NCI-H2196 (cell line): ENCODE measurements at regions not wholly inside any gene's neighbourhood (a gene's known extent, or its start where the extent isn't known, plus 50 kb on each side); places are given as distances from the start of the nearest gene placed in this dataset.

Experiments
- DNase-seq: peaks from one replicate; lab custom pipeline; 2025; ENCODE audit not compliant: unreplicated experiment; lab: John Stamatoyannopoulos, UW

GRCh38 chr22:49626361-49627216, 201.1 kb downstream of the BRD1 start:
- DNase-seq: no peak

- DNase-seq: no peak
Measured at GRCh38 chr22:49624421-49625177, 203.1 kb downstream of the BRD1 start.

GRCh38 chr22:49623715-49624114, 204.0 kb downstream of the BRD1 start:
- DNase-seq: no peak

- no peak for DNase-seq
Measured at GRCh38 chr22:49623176-49623575, 204.5 kb downstream of the BRD1 start.

GRCh38 chr22:49622241-49623105, 205.2 kb downstream of the BRD1 start:
- DNase-seq: no peak

GRCh38 chr22:49621601-49622210, 206.0 kb downstream of the BRD1 start:
- no peak for DNase-seq

- DNase-seq: no peak
Measured at GRCh38 chr22:49620666-49621065, 207.0 kb downstream of the BRD1 start.

- DNase-seq: no peak
Measured at GRCh38 chr22:49620003-49620556, 207.6 kb downstream of the BRD1 start.

GRCh38 chr22:49619301-49619700, 208.4 kb downstream of the BRD1 start:
- DNase-seq: no peak

- no peak for DNase-seq
Measured at GRCh38 chr22:49618677-49618953, 209.1 kb downstream of the BRD1 start.

- no peak for DNase-seq
Measured at GRCh38 chr22:49617866-49618676, 209.6 kb downstream of the BRD1 start.

GRCh38 chr22:49617264-49617663, 210.4 kb downstream of the BRD1 start:
- no peak for DNase-seq

GRCh38 chr22:49616356-49617231, 211.1 kb downstream of the BRD1 start:
- DNase-seq: no peak

GRCh38 chr22:49614966-49615965, 212.4 kb downstream of the BRD1 start:
- no peak for DNase-seq

- no peak for DNase-seq
Measured at GRCh38 chr22:49613511-49614270, 214.0 kb downstream of the BRD1 start.

GRCh38 chr22:49613108-49613507, 214.6 kb downstream of the BRD1 start:
- no peak for DNase-seq
